ENCODE measurements at regions not wholly inside any gene's neighbourhood (a gene's known extent, or its start where the extent isn't known, plus 50 kb on each side); places are given as distances from the start of the nearest gene placed in this dataset.
"Not testable (repeated sequence)": the region's sequence is repeated elsewhere in the genome, so short reads cannot be mapped to it uniquely, and the experiment has no call there.

GRCh38 chr21:13921455-13921854, 289.3 kb downstream of the LIPI start:
- H3K36me3 ChIP-seq (replicated peaks); H3K4me1 ChIP-seq; H3K27me3 ChIP-seq (ENCODE audit: low read depth); DNase-seq (ENCODE audit: low spot score in 2 of 2); H3K4me3 ChIP-seq; in situ Hi-C loops (cut with MboI; ENCODE audit: low sequenced_read_pairs); H3K9me3 ChIP-seq: not testable (repeated sequence)

- H3K4me3 ChIP-seq; H3K36me3 ChIP-seq (replicated peaks); in situ Hi-C loops (cut with MboI; ENCODE audit: low sequenced_read_pairs); DNase-seq (ENCODE audit: low spot score in 2 of 2); H3K4me1 ChIP-seq; H3K9me3 ChIP-seq; H3K27me3 ChIP-seq (ENCODE audit: low read depth): not testable (repeated sequence)
Measured at GRCh38 chr21:13907385-13907784, 297.8 kb downstream of the POTED start.

- H3K4me3 ChIP-seq; in situ Hi-C loops (cut with MboI; ENCODE audit: low sequenced_read_pairs); H3K4me1 ChIP-seq; H3K27me3 ChIP-seq (ENCODE audit: low read depth); H3K9me3 ChIP-seq; DNase-seq (ENCODE audit: low spot score in 2 of 2); H3K36me3 ChIP-seq (replicated peaks): not testable (repeated sequence)
Measured at GRCh38 chr21:13896596-13897247, 287.1 kb downstream of the POTED start.

GRCh38 chr21:13893617-13894016, 284.0 kb downstream of the POTED start:
- in situ Hi-C loops (cut with MboI; ENCODE audit: low sequenced_read_pairs); H3K27me3 ChIP-seq (ENCODE audit: low read depth); H3K4me3 ChIP-seq; H3K36me3 ChIP-seq (replicated peaks); H3K4me1 ChIP-seq; H3K9me3 ChIP-seq; DNase-seq (ENCODE audit: low spot score in 2 of 2): not testable (repeated sequence)

GRCh38 chr21:13893025-13893424, 283.4 kb downstream of the POTED start:
- H3K36me3 ChIP-seq (replicated peaks); in situ Hi-C loops (cut with MboI; ENCODE audit: low sequenced_read_pairs); H3K27me3 ChIP-seq (ENCODE audit: low read depth); H3K4me3 ChIP-seq; H3K4me1 ChIP-seq; DNase-seq (ENCODE audit: low spot score in 2 of 2); H3K9me3 ChIP-seq: not testable (repeated sequence)

- DNase-seq (ENCODE audit: low spot score in 2 of 2); in situ Hi-C loops (cut with MboI; ENCODE audit: low sequenced_read_pairs); H3K9me3 ChIP-seq; H3K27me3 ChIP-seq (ENCODE audit: low read depth); H3K4me1 ChIP-seq; H3K4me3 ChIP-seq; H3K36me3 ChIP-seq (replicated peaks): not testable (repeated sequence)
Measured at GRCh38 chr21:13892146-13892751, 282.7 kb downstream of the POTED start.

GRCh38 chr21:13889176-13889575, 279.6 kb downstream of the POTED start:
- H3K36me3 ChIP-seq (replicated peaks); H3K27me3 ChIP-seq (ENCODE audit: low read depth); H3K9me3 ChIP-seq; in situ Hi-C loops (cut with MboI; ENCODE audit: low sequenced_read_pairs); H3K4me1 ChIP-seq; H3K4me3 ChIP-seq; DNase-seq (ENCODE audit: low spot score in 2 of 2): not testable (repeated sequence)

GRCh38 chr21:13883641-13884395, 274.2 kb downstream of the POTED start:
- H3K9me3 ChIP-seq; DNase-seq (ENCODE audit: low spot score in 2 of 2); in situ Hi-C loops (cut with MboI; ENCODE audit: low sequenced_read_pairs); H3K4me1 ChIP-seq; H3K27me3 ChIP-seq (ENCODE audit: low read depth); H3K36me3 ChIP-seq (replicated peaks); H3K4me3 ChIP-seq: not testable (repeated sequence)

- H3K4me3 ChIP-seq; in situ Hi-C loops (cut with MboI; ENCODE audit: low sequenced_read_pairs); H3K4me1 ChIP-seq; DNase-seq (ENCODE audit: low spot score in 2 of 2); H3K9me3 ChIP-seq; H3K36me3 ChIP-seq (replicated peaks); H3K27me3 ChIP-seq (ENCODE audit: low read depth): not testable (repeated sequence)
Measured at GRCh38 chr21:13877503-13877902, 267.9 kb downstream of the POTED start.

- H3K4me1 ChIP-seq; H3K36me3 ChIP-seq (replicated peaks); in situ Hi-C loops (cut with MboI; ENCODE audit: low sequenced_read_pairs); DNase-seq (ENCODE audit: low spot score in 2 of 2); H3K27me3 ChIP-seq (ENCODE audit: low read depth); H3K4me3 ChIP-seq; H3K9me3 ChIP-seq: not testable (repeated sequence)
Measured at GRCh38 chr21:13876999-13877398, 267.4 kb downstream of the POTED start.

GRCh38 chr21:13874001-13874400, 264.4 kb downstream of the POTED start:
- in situ Hi-C loops (cut with MboI; ENCODE audit: low sequenced_read_pairs); DNase-seq (ENCODE audit: low spot score in 2 of 2); H3K4me3 ChIP-seq; H3K27me3 ChIP-seq (ENCODE audit: low read depth); H3K9me3 ChIP-seq; H3K4me1 ChIP-seq; H3K36me3 ChIP-seq (replicated peaks): not testable (repeated sequence)

GRCh38 chr21:13854638-13855037, 245.1 kb downstream of the POTED start:
- no peak for DNase-seq (ENCODE audit: low spot score in 2 of 2)
- Histone ChIP-seq H3K27me3 (ENCODE audit: low read depth) (no peaks in the 10 kb centered on the region), H3K4me3 (no peak overlapping the region), H3K4me1 (no peaks in the 10 kb centered on the region), H3K9me3 (no peaks in the 10 kb centered on the region), H3K36me3 (replicated peaks) (no peaks in the 10 kb centered on the region)
- in situ Hi-C loops (cut with MboI; ENCODE audit: low sequenced_read_pairs) = no loop called here

GRCh38 chr21:13850808-13851207, 241.2 kb downstream of the POTED start:
- DNase-seq (ENCODE audit: low spot score in 2 of 2); H3K4me1 ChIP-seq; in situ Hi-C loops (cut with MboI; ENCODE audit: low sequenced_read_pairs); H3K9me3 ChIP-seq; H3K27me3 ChIP-seq (ENCODE audit: low read depth); H3K36me3 ChIP-seq (replicated peaks); H3K4me3 ChIP-seq: not testable (repeated sequence)

GRCh38 chr21:13849489-13849888, 239.9 kb downstream of the POTED start:
- H3K4me3 ChIP-seq; H3K36me3 ChIP-seq (replicated peaks); DNase-seq (ENCODE audit: low spot score in 2 of 2); H3K9me3 ChIP-seq; H3K4me1 ChIP-seq; in situ Hi-C loops (cut with MboI; ENCODE audit: low sequenced_read_pairs); H3K27me3 ChIP-seq (ENCODE audit: low read depth): not testable (repeated sequence)
